GM21515 (cell line): ENCODE measurements at regions not wholly inside any gene's neighbourhood (a gene's known extent, or its start where the extent isn't known, plus 50 kb on each side); places are given as distances from the start of the nearest gene placed in this dataset.
"Not testable (repeated sequence)": the region's sequence is repeated elsewhere in the genome, so short reads cannot be mapped to it uniquely, and the experiment has no call there.

Source experiments
- ATAC-seq: cut with Tn5 transposase; IDR thresholded peaks from one replicate; pipeline ENCODE4 v1.9.1; 2021; ENCODE audit not compliant: unreplicated experiment

GRCh38 chr6:40695750-40696415, 108.7 kb upstream of the LRFN2 start:
- no peak for ATAC-seq

GRCh38 chr6:40695114-40695513, 108.0 kb upstream of the LRFN2 start:
- no peak for ATAC-seq

GRCh38 chr6:40693768-40694167, 106.6 kb upstream of the LRFN2 start:
- ATAC-seq = no peak

- no peak for ATAC-seq
Measured at GRCh38 chr6:40692337-40692736, 105.2 kb upstream of the LRFN2 start.

GRCh38 chr6:40689185-40689584, 102.0 kb upstream of the LRFN2 start:
- ATAC-seq = no peak

- ATAC-seq = no peak
Measured at GRCh38 chr6:40688214-40688761, 101.1 kb upstream of the LRFN2 start.

GRCh38 chr6:40685862-40686261, 98.7 kb upstream of the LRFN2 start:
- no peak for ATAC-seq

GRCh38 chr6:40681622-40682021, 94.5 kb upstream of the LRFN2 start:
- ATAC-seq = no peak

- no peak for ATAC-seq
Measured at GRCh38 chr6:40678941-40679340, 91.8 kb upstream of the LRFN2 start.

GRCh38 chr6:40674170-40674569, 87.0 kb upstream of the LRFN2 start:
- ATAC-seq = no peak

GRCh38 chr6:40672087-40672486, 84.9 kb upstream of the LRFN2 start:
- no peak for ATAC-seq

GRCh38 chr6:40671694-40672050, 84.5 kb upstream of the LRFN2 start:
- no peak for ATAC-seq

GRCh38 chr6:40671001-40671693, 84.0 kb upstream of the LRFN2 start:
- ATAC-seq = no peak

GRCh38 chr6:40669343-40669742, 82.2 kb upstream of the LRFN2 start:
- no peak for ATAC-seq

GRCh38 chr6:40668203-40668602, 81.0 kb upstream of the LRFN2 start:
- ATAC-seq = no peak

GRCh38 chr6:40666530-40666929, 79.4 kb upstream of the LRFN2 start:
- ATAC-seq = no peak

GRCh38 chr6:40661726-40662125, 74.6 kb upstream of the LRFN2 start:
- no peak for ATAC-seq

- not testable (repeated sequence) for ATAC-seq
Measured at GRCh38 chr6:40656772-40657171, 69.6 kb upstream of the LRFN2 start.

- ATAC-seq = no peak
Measured at GRCh38 chr6:40654828-40655227, 67.7 kb upstream of the LRFN2 start.

GRCh38 chr6:40645043-40645442, 57.9 kb upstream of the LRFN2 start:
- no peak for ATAC-seq

- ATAC-seq = no peak
Measured at GRCh38 chr6:40642837-40643236, 55.7 kb upstream of the LRFN2 start.

- ATAC-seq = no peak
Measured at GRCh38 chr6:40642190-40642589, 55.0 kb upstream of the LRFN2 start.
